Keratinocyte (primary cell): ENCODE measurements at regions not wholly inside any gene's neighbourhood (a gene's known extent, or its start where the extent isn't known, plus 50 kb on each side); places are given as distances from the start of the nearest gene placed in this dataset.

Experiments used
- CTCF ChIP-seq, 3 experiments: IDR thresholded peaks in 1 of 3; conservative IDR thresholded peaks in 1 of 3; optimal IDR thresholded peaks in 1 of 3; 2 replicates in 2 of 3; 3 replicates in 1 of 3; pipeline versions ENCODE3 to v1.5.1; 2011; ENCODE audit warnings: low read length in 3 of 3, mild to moderate bottlenecking in 3 of 3, moderate library complexity in 2 of 3, control low read depth in 1 of 3, inconsistent platforms in 1 of 3; ENCODE audit not compliant: insufficient read depth in 2 of 3; ENCODE audit errors: extremely low read depth in 1 of 3
- EZH2 ChIP-seq: IDR thresholded peaks from one replicate; pipeline ENCODE4 v1.6.1; 2012; ENCODE audit warnings: inconsistent platforms, mild to moderate bottlenecking, low read length, moderate library complexity

- TF ChIP-seq CTCF (optimal IDR thresholded peaks at IDR 0.05 in 1 of 3, IDR thresholded peaks at IDR 0.05 in 1 of 3, conservative IDR thresholded peaks at IDR 0.05 in 1 of 3; ENCODE audit: extremely low read depth in 1 of 3, insufficient read depth in 2 of 3, low read length in 3 of 3) (no peak), EZH2 (no peak)
Measured at GRCh38 chr2:40544072-40544471, 92.2 kb upstream of the SLC8A1 start.
